Esophagus muscularis mucosa (tissue), 4 donors: ENCODE measurements at regions not wholly inside any gene's neighbourhood (a gene's known extent, or its start where the extent isn't known, plus 50 kb on each side); places are given as distances from the start of the nearest gene placed in this dataset.

ENCODE experiments used
- DNase-seq: peaks from one replicate; pipeline ENCODE4 v3.0.0-alpha.2; 2017; ENCODE audit errors: extremely low spot score
- H3K27ac ChIP-seq, 4 donors: fragments of 200-600 bp; sonication (generic); replicated peaks in 1 of 4; 1 replicate in 3 of 4; 2 replicates in 1 of 4; pipeline ENCODE4 v1.5.1; 2016 to 2019; ENCODE audit warnings: mild to moderate bottlenecking in 1 of 4
- H3K27me3 ChIP-seq, 4 donors: fragments of 200-600 bp; sonication (generic); one replicate each; pipeline versions ENCODE4 v1.5.1 to v1.6.0; 2016 to 2019
- H3K36me3 ChIP-seq, 4 donors: fragments of 200-600 bp; sonication (generic); one replicate each; pipeline ENCODE4 v1.5.1; 2016 to 2019
- H3K4me1 ChIP-seq, 4 donors: fragments of 200-600 bp; sonication (generic); one replicate each; pipeline ENCODE4 v1.5.1; 2016 to 2019
- H3K4me3 ChIP-seq, 4 donors: fragments of 200-600 bp; sonication (generic); 1 replicate in 2 of 4; 2 replicates in 2 of 4; pipeline ENCODE4 v1.5.1; 2016 to 2019; ENCODE audit warnings: mild to moderate bottlenecking in 4 of 4, moderate library complexity in 1 of 4
- H3K9me3 ChIP-seq, 4 donors: fragments of 200-600 bp; sonication (generic); 1 replicate in 3 of 4; 2 replicates in 1 of 4; pipeline ENCODE4 v1.5.1; 2016 to 2019
- CTCF ChIP-seq, 3 experiments: fragments of 200-600 bp in 2 of 3; fragments of 450-650 bp in 1 of 3; sonication (generic) in 2 of 3; IDR thresholded peaks; one replicate each; pipeline ENCODE4 v1.5.1; 2017 to 2019; ENCODE audit warnings: antibody characterized with exemption in 3 of 3, mild to moderate bottlenecking in 2 of 3, moderate library complexity in 1 of 3
- EP300 ChIP-seq: sonication (generic); formaldehyde crosslinking; IDR thresholded peaks from one replicate; pipeline ENCODE4 v1.6.1; 2017; ENCODE audit warnings: antibody characterized with exemption
- POLR2A ChIP-seq: fragments of 450-650 bp; IDR thresholded peaks from one replicate; pipeline ENCODE4 v1.6.1; 2017; ENCODE audit warnings: antibody characterized with exemption, moderate library complexity, mild to moderate bottlenecking, low read depth
- POLR2AphosphoS5 ChIP-seq, 2 donors: sonication (generic); formaldehyde crosslinking; IDR thresholded peaks; one replicate each; pipeline ENCODE4 v1.6.1; 2017; ENCODE audit warnings: antibody characterized with exemption in 2 of 2
- WGBS: methylation state at CpG from one replicate; pipeline ENCODE4 v1.1.5; 2018; 5-methylcytosine and 5-hydroxymethylcytosine counted together
- intact Hi-C: fragments of 100-400 bp; cut with DNase I; formaldehyde crosslinking; loops from one replicate; pipeline ENCODE4 v1.15.1; 2023

- H3K9me3 ChIP-seq, result no peaks in the 10 kb centered on the region
- H3K27me3 ChIP-seq, result peaks cover 0 to 12% (median 4%) of the 10 kb centered on the region in 4 donors
- TF ChIP-seq POLR2AphosphoS5 (IDR thresholded peaks at IDR 0.05) (no peak), POLR2A (no peak)
- intact Hi-C loops, result no loop called here
- DNase-seq, result peak; percentile 64
- 17% methylated on average over 1 of the region's 1 CpG for WGBS
- peaks cover 16 to 23% (median 20%) of the 10 kb centered on the region in 4 donors for H3K4me1 ChIP-seq
- no peak overlapping the region for H3K27ac ChIP-seq
- no peak overlapping the region for H3K4me3 ChIP-seq
- no peaks in the 10 kb centered on the region for H3K36me3 ChIP-seq
Measured at GRCh38 chr1:243921111-243921510, 71.1 kb upstream of the AKT3 start.

GRCh38 chr1:243917863-243918565 is 68.0 kb upstream of the AKT3 start:
- Histone ChIP-seq H3K9me3 (no peaks in the 10 kb centered on the region), H3K4me3 (peak overlapping the region; percentile 52 to 68 (median 56)), H3K36me3 (no peaks in the 10 kb centered on the region), H3K27me3 (peaks cover 0 to 32% (median 6%) of the 10 kb centered on the region in 4 donors), H3K4me1 (peaks cover 16 to 23% (median 20%) of the 10 kb centered on the region in 4 donors), H3K27ac (peak overlapping the region in 1 of 4 donors; percentile 42)
- no peak for TF ChIP-seq POLR2A
- TF ChIP-seq POLR2AphosphoS5 (IDR thresholded peaks at IDR 0.05), result no peak
- no peak for TF ChIP-seq EP300
- TF ChIP-seq CTCF (IDR thresholded peaks at IDR 0.05), result no peak
- 26% methylated on average over 10 of the region's 10 CpGs for WGBS
- no peak for DNase-seq
- intact Hi-C loops, result no loop called here

GRCh38 chr1:243917177-243917862 is 67.3 kb upstream of the AKT3 start:
- TF ChIP-seq POLR2A (no peak), POLR2AphosphoS5 (IDR thresholded peaks at IDR 0.05) (peak; percentile 46)
- H3K36me3 ChIP-seq, result no peaks in the 10 kb centered on the region
- intact Hi-C loops, result no loop called here
- peak overlapping the region in 3 of 4 donors; percentile 6 to 42 (median 28) for H3K27ac ChIP-seq
- peaks cover 0 to 38% (median 6%) of the 10 kb centered on the region in 4 donors for H3K27me3 ChIP-seq
- H3K4me3 ChIP-seq, result peak overlapping the region; percentile 52 to 68 (median 56)
- peaks cover 16 to 23% (median 20%) of the 10 kb centered on the region in 4 donors for H3K4me1 ChIP-seq
- 5% methylated on average over 37 of the region's 58 CpGs for WGBS
- no peak for DNase-seq
- no peaks in the 10 kb centered on the region for H3K9me3 ChIP-seq

GRCh38 chr1:243916160-243916559 is 66.1 kb upstream of the AKT3 start:
- Histone ChIP-seq H3K36me3 (no peaks in the 10 kb centered on the region), H3K4me1 (peaks cover 16 to 23% (median 20%) of the 10 kb centered on the region in 4 donors), H3K4me3 (peak overlapping the region in 1 of 4 donors; percentile 68), H3K9me3 (no peaks in the 10 kb centered on the region), H3K27ac (no peak overlapping the region), H3K27me3 (peaks cover 0 to 38% (median 6%) of the 10 kb centered on the region in 4 donors)
- intact Hi-C loops, result no loop called here
- DNase-seq, result no peak
- no peak for TF ChIP-seq EP300
- TF ChIP-seq POLR2AphosphoS5 (IDR thresholded peaks at IDR 0.05), result no peak
- TF ChIP-seq CTCF (IDR thresholded peaks at IDR 0.05), result no peak
- no peak for TF ChIP-seq POLR2A
- WGBS, result 47% methylated on average over 4 of the region's 4 CpGs

- WGBS, result 78% methylated on average over 2 of the region's 2 CpGs
- DNase-seq, result no peak
- Histone ChIP-seq H3K9me3 (no peaks in the 10 kb centered on the region), H3K27me3 (peaks cover 0 to 42% (median 6%) of the 10 kb centered on the region in 4 donors), H3K4me1 (peaks cover 9 to 12% (median 11%) of the 10 kb centered on the region in 4 donors), H3K36me3 (no peaks in the 10 kb centered on the region), H3K4me3 (no peak overlapping the region), H3K27ac (no peak overlapping the region)
- intact Hi-C loops, result no loop called here
- no peak for TF ChIP-seq EP300
- no peak for TF ChIP-seq CTCF (IDR thresholded peaks at IDR 0.05)
- no peak for TF ChIP-seq POLR2AphosphoS5 (IDR thresholded peaks at IDR 0.05)
- no peak for TF ChIP-seq POLR2A
Measured at GRCh38 chr1:243912347-243912746, 62.3 kb upstream of the AKT3 start.
